ENCODE measurements at regions not wholly inside any gene's neighbourhood (a gene's known extent, or its start where the extent isn't known, plus 50 kb on each side); places are given as distances from the start of the nearest gene placed in this dataset.

DNA sequence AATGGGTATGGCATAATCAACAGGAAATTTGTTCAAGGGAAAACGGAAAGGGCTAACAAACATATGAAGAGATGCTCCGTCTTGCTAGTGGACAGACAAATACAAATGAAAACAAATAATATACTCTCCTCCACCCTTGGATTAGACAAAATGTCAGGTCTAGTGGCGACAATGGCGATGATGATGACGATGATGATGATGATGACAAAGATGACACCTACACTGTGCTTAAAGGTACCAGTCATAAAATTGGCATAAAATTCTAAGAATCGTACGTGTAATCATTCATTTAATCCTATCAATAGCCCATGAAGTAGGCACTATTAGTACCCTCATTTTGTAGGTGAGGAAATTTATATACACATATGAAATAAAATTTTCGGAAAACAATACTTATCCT is 174.6 kb downstream of the PMP22 start:
- Histone ChIP-seq H3K27ac (no peak overlapping the region), H3K9me3 (no peaks in the 10 kb centered on the region), H3K27me3 (no peaks in the 10 kb centered on the region), H3K4me3 (no peak overlapping the region), H3K36me3 (no peaks in the 10 kb centered on the region), H3K4me1 (no peaks in the 10 kb centered on the region)
- TF ChIP-seq, protein P1, sequence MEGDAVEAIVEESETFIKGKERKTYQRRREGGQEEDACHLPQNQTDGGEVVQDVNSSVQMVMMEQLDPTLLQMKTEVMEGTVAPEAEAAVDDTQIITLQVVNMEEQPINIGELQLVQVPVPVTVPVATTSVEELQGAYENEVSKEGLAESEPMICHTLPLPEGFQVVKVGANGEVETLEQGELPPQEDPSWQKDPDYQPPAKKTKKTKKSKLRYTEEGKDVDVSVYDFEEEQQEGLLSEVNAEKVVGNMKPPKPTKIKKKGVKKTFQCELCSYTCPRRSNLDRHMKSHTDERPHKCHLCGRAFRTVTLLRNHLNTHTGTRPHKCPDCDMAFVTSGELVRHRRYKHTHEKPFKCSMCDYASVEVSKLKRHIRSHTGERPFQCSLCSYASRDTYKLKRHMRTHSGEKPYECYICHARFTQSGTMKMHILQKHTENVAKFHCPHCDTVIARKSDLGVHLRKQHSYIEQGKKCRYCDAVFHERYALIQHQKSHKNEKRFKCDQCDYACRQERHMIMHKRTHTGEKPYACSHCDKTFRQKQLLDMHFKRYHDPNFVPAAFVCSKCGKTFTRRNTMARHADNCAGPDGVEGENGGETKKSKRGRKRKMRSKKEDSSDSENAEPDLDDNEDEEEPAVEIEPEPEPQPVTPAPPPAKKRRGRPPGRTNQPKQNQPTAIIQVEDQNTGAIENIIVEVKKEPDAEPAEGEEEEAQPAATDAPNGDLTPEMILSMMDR (IDR thresholded peaks at IDR 0.05) = no peak
- TF ChIP-seq POLR2A (IDR thresholded peaks at IDR 0.05) = no peak
- DNase-seq = no peak

DNA sequence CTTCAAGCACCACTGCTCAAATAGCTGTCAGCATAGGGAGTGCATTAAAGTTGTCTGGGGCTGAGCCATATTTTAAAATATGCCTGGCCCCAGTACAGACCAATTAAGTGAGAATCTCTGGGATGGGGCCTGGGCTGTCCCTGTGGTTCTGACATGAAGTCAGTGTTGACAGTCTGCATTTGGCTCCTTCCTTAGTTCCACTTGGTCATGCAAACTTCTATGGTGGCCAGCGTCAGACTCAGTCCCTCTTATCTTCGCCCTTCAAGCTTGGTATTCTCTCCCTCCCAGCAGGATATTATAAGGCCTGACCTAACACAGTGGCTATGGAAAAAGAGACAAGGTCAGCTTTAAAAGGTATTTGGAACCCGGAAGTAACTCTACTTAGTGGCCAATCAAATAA is 177.2 kb downstream of the PMP22 start:
- no peaks in the 10 kb centered on the region for H3K9me3 ChIP-seq
- no peak for DNase-seq
- H3K36me3 ChIP-seq = no peaks in the 10 kb centered on the region
- H3K4me3 ChIP-seq = no peak overlapping the region
- TF ChIP-seq, protein P1 (IDR thresholded peaks at IDR 0.05) = no peak
- no peak for TF ChIP-seq POLR2A (IDR thresholded peaks at IDR 0.05)
- no peaks in the 10 kb centered on the region for H3K4me1 ChIP-seq
- no peaks in the 10 kb centered on the region for H3K27me3 ChIP-seq
- no peak overlapping the region for H3K27ac ChIP-seq

DNA sequence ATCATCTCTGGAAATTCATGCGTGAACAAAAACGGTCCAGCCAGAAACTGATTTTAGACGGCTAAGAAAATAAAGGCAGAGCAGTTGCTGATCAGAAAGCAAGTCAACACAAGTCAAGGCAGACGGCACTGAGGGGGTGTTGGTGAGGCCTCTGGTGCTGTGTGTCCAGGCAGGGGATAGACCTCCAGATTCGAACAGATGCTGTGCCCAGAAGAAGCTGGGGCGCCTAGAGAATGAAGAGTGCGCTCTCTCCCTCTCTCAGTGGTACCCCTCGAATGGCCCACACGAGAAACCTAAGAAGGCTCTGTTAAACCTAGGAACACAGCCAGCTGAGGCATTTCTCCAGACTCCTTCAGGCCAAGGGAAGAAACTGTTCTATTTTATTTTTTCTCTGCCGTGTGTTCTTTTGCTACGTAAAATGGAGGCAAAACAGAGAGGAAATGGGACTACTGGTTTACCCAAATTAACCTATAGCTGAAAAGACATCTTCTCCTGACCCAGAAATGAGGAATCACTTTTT is 178.3 kb downstream of the PMP22 start:
- Histone ChIP-seq H3K4me3 (no peak overlapping the region), H3K36me3 (no peaks in the 10 kb centered on the region), H3K4me1 (no peaks in the 10 kb centered on the region), H3K9me3 (no peaks in the 10 kb centered on the region), H3K27ac (no peak overlapping the region), H3K27me3 (no peaks in the 10 kb centered on the region)
- TF ChIP-seq, protein P1 (IDR thresholded peaks at IDR 0.05) = no peak
- DNase-seq = no peak

DNA sequence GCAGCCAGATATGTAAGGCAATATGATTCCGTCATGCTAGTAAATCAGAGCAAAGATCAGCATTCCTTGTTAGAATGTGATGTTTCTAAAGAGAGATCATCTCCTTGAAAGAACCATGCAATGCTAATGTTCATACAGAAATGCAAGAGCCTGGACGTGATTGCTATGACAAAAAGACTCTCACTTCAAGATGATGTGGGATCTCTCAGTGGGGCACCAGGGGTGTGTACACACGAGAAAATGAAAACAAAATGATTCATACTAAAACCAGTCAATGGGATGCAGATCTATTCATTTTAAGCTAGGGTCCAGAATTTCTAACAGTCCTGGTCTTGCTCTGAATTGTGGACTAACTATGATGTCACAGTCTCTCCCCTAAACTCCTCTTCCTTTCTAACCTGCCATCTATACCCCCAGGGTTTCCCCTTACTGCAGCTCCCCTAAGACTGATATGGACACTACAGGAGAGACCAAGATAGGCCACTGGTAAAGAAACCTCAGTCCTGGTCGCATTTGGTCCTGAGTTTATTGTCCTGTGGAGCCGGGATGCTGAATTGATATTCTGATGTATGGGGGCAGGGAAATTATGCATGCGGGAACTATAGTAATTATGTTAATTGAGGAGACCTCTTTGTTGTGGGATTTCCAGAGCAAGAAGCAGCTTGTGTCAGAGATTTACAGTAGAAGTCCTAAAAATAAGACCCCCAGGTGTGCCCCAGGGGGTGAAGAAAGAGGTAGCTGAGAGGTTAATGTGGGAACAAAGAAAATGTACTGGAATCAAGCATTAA is 179.0 kb downstream of the PMP22 start:
- Histone ChIP-seq H3K27ac (no peak overlapping the region), H3K27me3 (no peaks in the 10 kb centered on the region), H3K4me1 (no peaks in the 10 kb centered on the region), H3K9me3 (no peaks in the 10 kb centered on the region), H3K4me3 (no peak overlapping the region), H3K36me3 (no peaks in the 10 kb centered on the region)
- TF ChIP-seq, protein P1 (IDR thresholded peaks at IDR 0.05) = no peak
- no peak for DNase-seq

DNA sequence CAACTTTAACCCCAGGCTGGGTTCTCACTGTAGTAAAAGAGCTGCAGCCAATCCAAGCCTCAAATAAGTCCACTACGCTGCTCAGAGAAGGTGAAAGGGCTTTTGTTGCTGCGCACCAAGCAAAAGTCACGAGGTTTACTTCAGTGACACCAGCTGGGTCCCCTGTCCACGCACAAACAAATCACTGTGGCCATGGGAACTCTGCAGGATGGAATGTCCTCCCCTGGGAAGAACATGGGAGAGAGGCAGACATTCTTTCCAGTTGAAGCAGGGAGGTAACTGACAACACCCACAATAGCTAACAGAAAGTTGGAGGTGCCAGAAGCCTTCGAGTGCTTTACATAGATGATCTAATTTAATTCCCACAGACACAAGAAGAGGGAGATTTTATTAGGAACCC is 181.9 kb downstream of the PMP22 start:
- no peaks in the 10 kb centered on the region for H3K4me1 ChIP-seq
- no peaks in the 10 kb centered on the region for H3K9me3 ChIP-seq
- no peak overlapping the region for H3K4me3 ChIP-seq
- no peaks in the 10 kb centered on the region for H3K27me3 ChIP-seq
- DNase-seq = no peak
- TF ChIP-seq, protein P1 (IDR thresholded peaks at IDR 0.05) = no peak
- no peak for TF ChIP-seq POLR2A (IDR thresholded peaks at IDR 0.05)
- no peaks in the 10 kb centered on the region for H3K36me3 ChIP-seq
- H3K27ac ChIP-seq = no peak overlapping the region

All from Peyer's patch (tissue), 4 donors.